ENCODE measurements at regions not wholly inside any gene's neighbourhood (a gene's known extent, or its start where the extent isn't known, plus 50 kb on each side); places are given as distances from the start of the nearest gene placed in this dataset.
A peak's percentile ranks its signal among the peaks of the same experiment; 100 is the strongest.

GRCh38 chr7:114084472-114085312 is 165.9 kb upstream of the PPP1R3A start:
- H3K9me3 ChIP-seq: no peaks in the 10 kb centered on the region
- DNase-seq (peak; percentile 67 to 74 (median 67)), ATAC-seq (peak; percentile 5)
- H3K4me1 ChIP-seq: peaks cover 35% of the 10 kb centered on the region
- 1 to 2% methylated on average over 19 to 63 of the region's 64 CpGs for WGBS, 2 donors
- H3K27ac ChIP-seq: peak overlapping the region; percentile 96 to 97 (median 96)
- H3K27me3 ChIP-seq: no peaks in the 10 kb centered on the region
- H3K4me3 ChIP-seq: no peak overlapping the region
- no peaks in the 10 kb centered on the region for H3K36me3 ChIP-seq (replicated peaks in 1 of 2; ENCODE audit: insufficient read depth in 1 of 2, low read depth in 2 of 2)
- TF ChIP-seq, protein P1, sequence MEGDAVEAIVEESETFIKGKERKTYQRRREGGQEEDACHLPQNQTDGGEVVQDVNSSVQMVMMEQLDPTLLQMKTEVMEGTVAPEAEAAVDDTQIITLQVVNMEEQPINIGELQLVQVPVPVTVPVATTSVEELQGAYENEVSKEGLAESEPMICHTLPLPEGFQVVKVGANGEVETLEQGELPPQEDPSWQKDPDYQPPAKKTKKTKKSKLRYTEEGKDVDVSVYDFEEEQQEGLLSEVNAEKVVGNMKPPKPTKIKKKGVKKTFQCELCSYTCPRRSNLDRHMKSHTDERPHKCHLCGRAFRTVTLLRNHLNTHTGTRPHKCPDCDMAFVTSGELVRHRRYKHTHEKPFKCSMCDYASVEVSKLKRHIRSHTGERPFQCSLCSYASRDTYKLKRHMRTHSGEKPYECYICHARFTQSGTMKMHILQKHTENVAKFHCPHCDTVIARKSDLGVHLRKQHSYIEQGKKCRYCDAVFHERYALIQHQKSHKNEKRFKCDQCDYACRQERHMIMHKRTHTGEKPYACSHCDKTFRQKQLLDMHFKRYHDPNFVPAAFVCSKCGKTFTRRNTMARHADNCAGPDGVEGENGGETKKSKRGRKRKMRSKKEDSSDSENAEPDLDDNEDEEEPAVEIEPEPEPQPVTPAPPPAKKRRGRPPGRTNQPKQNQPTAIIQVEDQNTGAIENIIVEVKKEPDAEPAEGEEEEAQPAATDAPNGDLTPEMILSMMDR (IDR thresholded peaks at IDR 0.05): no peak
- peak; percentile 40 to 70 (median 68) for TF ChIP-seq POLR2A (IDR thresholded peaks at IDR 0.05)
- intact Hi-C loops (cut with DNase I): no loop called here

DNA sequence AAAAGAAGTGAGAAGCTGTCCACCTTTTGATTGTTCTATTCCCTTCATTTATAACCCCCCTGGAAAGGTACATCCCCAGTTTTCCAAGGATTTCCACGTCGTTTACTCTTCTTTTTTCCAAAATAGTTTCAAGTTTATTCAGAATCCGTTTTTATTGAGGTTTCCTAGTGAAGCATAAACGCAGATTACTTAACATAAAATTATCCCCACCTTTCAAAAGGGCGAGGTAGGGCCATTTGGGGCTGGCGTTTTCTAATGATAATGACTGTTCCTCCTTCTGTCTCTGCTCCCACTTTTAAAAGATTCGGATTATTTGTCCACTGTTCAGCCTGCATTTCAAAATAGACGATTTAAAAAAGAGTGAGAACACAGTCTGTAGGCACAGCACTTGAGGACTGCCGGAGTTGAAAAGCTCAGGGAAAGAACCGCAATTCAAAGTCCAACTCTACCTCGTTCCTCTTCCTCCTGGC is 165.2 kb upstream of the PPP1R3A start:
- Histone ChIP-seq H3K4me1 (peaks cover 35% of the 10 kb centered on the region), H3K27me3 (no peaks in the 10 kb centered on the region), H3K9me3 (no peaks in the 10 kb centered on the region), H3K36me3 (replicated peaks in 1 of 2; ENCODE audit: insufficient read depth in 1 of 2, low read depth in 2 of 2) (no peaks in the 10 kb centered on the region), H3K4me3 (no peak overlapping the region), H3K27ac (peak overlapping the region; percentile 96 to 97 (median 96))
- intact Hi-C loops (cut with DNase I): no loop called here
- no peak for DNase-seq
- no peak for ATAC-seq
- TF ChIP-seq POLR2A (IDR thresholded peaks at IDR 0.05): no peak
- TF ChIP-seq, protein P1 (IDR thresholded peaks at IDR 0.05): no peak
- 14 to 18% methylated on average over 11 of the region's 11 CpGs for WGBS, 2 donors

GRCh38 chr7:114083166-114084001 is 164.6 kb upstream of the PPP1R3A start:
- WGBS, 2 donors: 19 to 35% methylated on average over 30 to 45 of the region's 45 CpGs
- DNase-seq: peak in 3 of 4 donors; percentile 23 to 42 (median 31)
- intact Hi-C loops (cut with DNase I): no loop called here
- Histone ChIP-seq H3K36me3 (replicated peaks in 1 of 2; ENCODE audit: insufficient read depth in 1 of 2, low read depth in 2 of 2) (no peaks in the 10 kb centered on the region), H3K4me3 (peak overlapping the region in 1 of 2 donors; percentile 23), H3K9me3 (no peaks in the 10 kb centered on the region), H3K4me1 (peaks cover 35% of the 10 kb centered on the region), H3K27ac (peak overlapping the region in 3 of 4 donors; percentile 22 to 96 (median 96)), H3K27me3 (no peaks in the 10 kb centered on the region)
- no peak for ATAC-seq
- TF ChIP-seq, protein P1 (IDR thresholded peaks at IDR 0.05): no peak
- peak in 1 of 3 donors; percentile 2 for TF ChIP-seq POLR2A (IDR thresholded peaks at IDR 0.05)

- 2 to 8% methylated on average over 30 of the region's 30 CpGs for WGBS, 2 donors
- ATAC-seq (no peak), DNase-seq (peak in 2 of 4 donors; percentile 12 to 13)
- H3K4me3 ChIP-seq: peak overlapping the region in 1 of 2 donors; percentile 23
- H3K9me3 ChIP-seq: no peaks in the 10 kb centered on the region
- TF ChIP-seq POLR2A (IDR thresholded peaks at IDR 0.05): no peak
- TF ChIP-seq, protein P1 (IDR thresholded peaks at IDR 0.05): no peak
- intact Hi-C loops (cut with DNase I): no loop called here
- no peaks in the 10 kb centered on the region for H3K36me3 ChIP-seq (replicated peaks in 1 of 2; ENCODE audit: insufficient read depth in 1 of 2, low read depth in 2 of 2)
- H3K4me1 ChIP-seq: peaks cover 35% of the 10 kb centered on the region
- H3K27ac ChIP-seq: peak overlapping the region; percentile 1 to 96 (median 59)
- no peaks in the 10 kb centered on the region for H3K27me3 ChIP-seq
These were observed 163.9 kb upstream of the PPP1R3A start for GRCh38 chr7:114082642-114083165.
